GM12891 (cell line): ENCODE measurements at regions not wholly inside any gene's neighbourhood (a gene's known extent, or its start where the extent isn't known, plus 50 kb on each side); places are given as distances from the start of the nearest gene placed in this dataset.

Experiments
- DNase-seq: peaks from one replicate; pipeline ENCODE4 v3.0.0; 2011; ENCODE audit warnings: low spot score; ENCODE audit not compliant: insufficient read length
- FAIRE-seq: peaks from 2 replicates; lab custom pipeline; 2011; peaks lifted over from hg19 to GRCh38; lab: Jason Lieb, UNC
- PAX5 ChIP-seq: IDR thresholded peaks from 2 replicates; pipeline ENCODE4 v1.6.1; 2011; ENCODE audit warnings: low read length, moderate library complexity, mild to moderate bottlenecking; ENCODE audit not compliant: insufficient read depth, severe bottlenecking
- POLR2A ChIP-seq: IDR thresholded peaks from 2 replicates; pipeline ENCODE4 v1.6.1; 2011; ENCODE audit warnings: low read depth, low read length, control low read depth
- POLR2AphosphoS5 ChIP-seq: IDR thresholded peaks from 2 replicates; pipeline ENCODE4 v1.6.1; 2011; ENCODE audit warnings: low read depth, low read length, control low read depth
- POU2F2 ChIP-seq: IDR thresholded peaks from 2 replicates; pipeline ENCODE4 v1.6.1; 2011; ENCODE audit warnings: low read depth, mild to moderate bottlenecking, control low read depth, low read length, moderate library complexity
- SPI1 ChIP-seq: IDR thresholded peaks from 2 replicates; pipeline ENCODE4 v1.6.1; 2011; ENCODE audit warnings: low read depth, low read length, control low read depth
- TAF1 ChIP-seq: IDR thresholded peaks from 2 replicates; pipeline ENCODE4 v1.6.1; 2011; ENCODE audit warnings: low read depth, low read length, control low read depth

DNA sequence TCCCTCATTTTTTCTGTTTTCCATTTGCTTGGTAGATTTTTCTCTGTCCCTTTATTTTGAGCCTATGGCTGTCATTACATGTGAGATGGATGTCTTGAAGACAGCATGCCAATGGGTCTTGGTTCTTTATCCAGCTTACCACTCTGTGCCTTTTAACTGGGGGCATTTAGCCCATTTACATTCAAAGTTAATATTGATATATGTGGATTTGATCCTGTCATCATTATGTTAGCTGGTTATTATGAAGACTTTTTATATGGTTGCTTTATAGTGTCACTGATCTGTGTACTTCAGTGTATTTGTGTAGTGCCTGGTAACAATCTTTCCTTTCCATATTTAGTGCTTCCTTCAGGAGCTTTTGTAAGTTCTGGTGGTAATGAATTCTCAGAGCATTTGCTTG is 89.3 kb upstream of the UNC5B start:
- TF ChIP-seq TAF1 (no peak), PAX5 (no peak), SPI1 (no peak), POLR2A (no peak), POLR2AphosphoS5 (no peak), POU2F2 (no peak)
- no peak for DNase-seq
- no peak for FAIRE-seq

GRCh38 chr10:71124921-71125748 is 87.2 kb upstream of the UNC5B start:
- no peak for TF ChIP-seq PAX5
- TF ChIP-seq TAF1 = no peak
- TF ChIP-seq POLR2A = no peak
- no peak for TF ChIP-seq POLR2AphosphoS5
- no peak for TF ChIP-seq POU2F2
- TF ChIP-seq SPI1 = no peak
- FAIRE-seq = no peak
- DNase-seq = no peak

DNA sequence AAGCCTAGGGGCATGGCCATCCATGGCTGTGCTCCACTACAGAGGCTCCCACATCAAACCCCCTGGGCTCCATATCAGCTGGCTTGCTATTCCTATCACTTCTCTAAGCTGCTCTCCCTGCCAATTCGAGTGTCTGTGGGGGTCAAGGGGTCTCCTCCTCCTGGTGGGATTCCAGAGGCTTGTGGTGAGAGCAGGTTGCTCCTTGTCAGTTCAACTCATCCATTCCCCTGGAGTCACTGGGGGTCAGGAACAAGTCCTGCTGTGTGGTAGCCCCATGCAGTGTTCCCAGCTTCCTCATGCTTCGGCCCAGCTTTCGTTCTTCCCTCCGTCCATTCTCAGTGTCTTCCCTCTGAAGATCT is 86.6 kb upstream of the UNC5B start:
- TF ChIP-seq PAX5 (no peak), POLR2AphosphoS5 (no peak), TAF1 (no peak), POLR2A (no peak), POU2F2 (no peak), SPI1 (no peak)
- FAIRE-seq (no peak), DNase-seq (no peak)

GRCh38 chr10:71126432-71126831 is 85.9 kb upstream of the UNC5B start:
- no peak for FAIRE-seq
- no peak for DNase-seq
- TF ChIP-seq SPI1 (no peak), POU2F2 (no peak), TAF1 (no peak), POLR2AphosphoS5 (no peak), PAX5 (no peak)

DNA sequence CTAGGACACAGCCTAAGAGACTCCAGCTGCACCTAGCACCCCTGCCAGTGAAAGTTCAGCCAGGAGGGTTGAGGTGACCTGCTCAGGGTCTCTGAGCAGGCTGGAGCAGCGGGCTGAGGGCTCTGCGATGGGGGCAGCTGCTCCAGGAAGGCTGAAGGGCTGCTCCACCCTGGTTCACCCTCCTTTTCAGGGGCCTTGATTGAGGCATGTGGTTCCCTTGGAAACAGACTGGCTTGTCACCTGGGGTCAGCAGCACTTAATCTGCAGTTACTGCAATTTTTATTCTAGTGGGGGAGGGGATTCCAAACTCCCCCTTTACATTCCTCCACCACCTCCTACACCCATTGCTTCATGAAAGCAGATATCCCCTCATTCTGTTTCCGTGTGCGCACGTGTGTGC is 85.3 kb upstream of the UNC5B start:
- TF ChIP-seq POU2F2 (no peak), POLR2A (no peak), PAX5 (no peak), TAF1 (no peak), SPI1 (no peak), POLR2AphosphoS5 (no peak)
- DNase-seq (no peak), FAIRE-seq (no peak)

GRCh38 chr10:71127773-71128172 is 84.6 kb upstream of the UNC5B start:
- FAIRE-seq (no peak), DNase-seq (no peak)
- TF ChIP-seq SPI1 = no peak

DNA sequence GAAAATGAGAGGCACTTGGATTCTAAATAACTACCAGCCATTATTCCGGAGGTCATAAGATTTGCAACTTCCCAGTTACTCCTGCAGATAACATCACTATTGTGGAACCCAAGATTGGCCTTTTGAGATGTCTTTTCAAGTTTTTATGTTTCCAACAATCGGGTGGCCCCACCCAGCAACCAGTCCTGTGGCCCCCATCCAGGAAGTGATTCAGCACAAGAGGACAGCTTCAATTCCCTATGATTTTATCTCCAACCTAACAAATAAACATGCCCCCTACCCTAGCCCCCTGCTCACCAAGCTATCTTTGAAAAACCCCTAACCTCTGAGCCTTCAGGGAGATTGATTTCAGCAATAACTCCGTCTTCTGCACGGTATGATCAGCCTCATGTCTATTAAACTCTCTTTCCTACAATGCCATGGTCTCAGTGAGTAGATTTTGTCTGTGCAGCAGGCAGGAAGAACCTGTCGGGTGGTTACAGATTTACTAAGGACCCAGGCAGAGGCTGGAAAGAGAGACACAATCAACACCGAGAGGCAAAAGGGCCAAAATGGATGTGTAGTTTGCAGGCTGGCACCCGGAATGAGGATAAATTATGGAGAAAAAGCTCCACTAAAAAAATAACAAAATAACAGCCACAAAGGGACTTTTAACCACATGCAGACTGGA is 83.9 kb upstream of the UNC5B start:
- TF ChIP-seq PAX5 = no peak
- TF ChIP-seq TAF1 = no peak
- TF ChIP-seq POLR2A = no peak
- TF ChIP-seq SPI1 = no peak
- no peak for TF ChIP-seq POU2F2
- TF ChIP-seq POLR2AphosphoS5 = no peak
- FAIRE-seq (no peak), DNase-seq (no peak)

DNA sequence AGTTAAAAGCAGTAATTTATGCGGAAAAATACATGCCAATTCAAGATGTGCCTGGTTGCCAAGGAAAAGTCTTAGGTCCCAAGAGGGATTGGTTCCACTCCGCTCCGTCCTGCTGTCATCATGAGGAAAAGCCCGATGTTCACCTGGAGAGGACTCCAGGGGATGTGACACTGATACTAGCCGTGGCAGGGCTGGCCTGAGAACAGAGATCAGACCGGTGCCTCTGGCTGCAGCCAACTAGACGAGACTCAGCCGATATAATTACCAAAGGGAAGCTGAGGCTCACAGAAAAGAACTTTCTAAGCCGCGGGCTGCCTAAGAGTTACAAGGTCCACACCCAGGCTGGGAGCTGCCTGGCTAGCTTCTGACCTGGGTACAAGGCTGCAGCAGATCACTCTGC is 81.3 kb upstream of the UNC5B start:
- DNase-seq (no peak), FAIRE-seq (no peak)
- TF ChIP-seq TAF1 (no peak), POLR2A (no peak), SPI1 (no peak), POLR2AphosphoS5 (no peak), POU2F2 (no peak), PAX5 (no peak)

DNA sequence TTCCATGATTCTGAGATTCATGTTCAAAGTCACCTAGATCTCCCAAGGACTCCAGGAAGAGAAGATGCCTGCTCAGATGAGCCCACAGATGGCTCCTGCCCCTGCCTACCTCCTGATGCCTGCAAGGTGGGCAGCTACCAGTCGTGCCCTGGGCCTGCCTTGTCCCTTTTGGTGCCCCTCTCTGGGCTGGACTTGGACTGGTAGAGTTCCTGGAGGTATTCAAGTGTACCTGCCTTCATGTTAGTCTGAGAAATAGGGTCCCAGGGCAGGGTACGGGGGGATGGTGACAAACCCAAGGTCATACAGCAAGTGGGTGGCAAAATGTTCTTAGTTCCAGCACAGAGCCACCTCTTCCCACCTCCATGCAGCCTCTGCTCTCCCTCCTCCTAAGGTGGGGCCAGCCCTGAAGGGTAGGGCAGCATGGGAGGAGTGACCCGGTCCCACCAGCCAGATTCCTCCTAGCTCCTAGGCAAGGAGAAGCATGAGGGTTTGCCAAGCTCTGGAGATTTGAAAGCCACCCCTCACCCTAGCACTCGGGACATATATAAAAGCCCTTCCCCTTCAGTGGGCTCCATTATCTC is 80.8 kb upstream of the UNC5B start:
- no peak for FAIRE-seq
- no peak for DNase-seq
- TF ChIP-seq TAF1 (no peak), PAX5 (no peak), SPI1 (no peak), POU2F2 (no peak), POLR2A (no peak), POLR2AphosphoS5 (no peak)
